Ascending aorta (tissue), 2 donors: ENCODE measurements at regions not wholly inside any gene's neighbourhood (a gene's known extent, or its start where the extent isn't known, plus 50 kb on each side); places are given as distances from the start of the nearest gene placed in this dataset.

Experiments
- DNase-seq, 2 donors: peaks; one replicate each; pipeline ENCODE4 v3.0.0-alpha.2; 2019; ENCODE audit warnings: low spot score in 2 of 2
- H3K27ac ChIP-seq, 2 donors: fragments of 200-600 bp; sonication (generic); one replicate each; pipeline ENCODE4 v1.5.1; 2016 to 2017; ENCODE audit warnings: mild to moderate bottlenecking in 1 of 2
- H3K27me3 ChIP-seq: fragments of 200-600 bp; sonication (generic); one replicate; pipeline ENCODE4 v1.5.1; 2017
- H3K36me3 ChIP-seq, 2 donors: fragments of 200-600 bp; sonication (generic); one replicate each; pipeline ENCODE4 v1.5.1; 2016
- H3K4me1 ChIP-seq, 2 donors: fragments of 200-600 bp; sonication (generic); one replicate each; pipeline ENCODE4 v1.5.1; 2016 to 2017; ENCODE audit warnings: mild to moderate bottlenecking in 1 of 2
- H3K4me3 ChIP-seq, 2 donors: fragments of 200-600 bp; sonication (generic); one replicate each; pipeline ENCODE4 v1.5.1; 2016 to 2017; ENCODE audit warnings: mild to moderate bottlenecking in 1 of 2
- H3K9me3 ChIP-seq, 2 donors: fragments of 200-600 bp; sonication (generic); one replicate each; pipeline ENCODE4 v1.5.1; 2016
- intact Hi-C: fragments of 100-400 bp; cut with DNase I; formaldehyde crosslinking; loops from one replicate; pipeline ENCODE4 v1.15.1; 2023
- TF ChIP-seq, protein P1 (sequence below), 3 experiments: fragments of 200-600 bp in 2 of 3; fragments of 450-650 bp in 1 of 3; sonication (generic) in 2 of 3; IDR thresholded peaks; one replicate each; pipeline ENCODE4 v1.5.1; 2016 to 2019; ENCODE audit warnings: antibody characterized with exemption in 3 of 3, mild to moderate bottlenecking in 1 of 3, moderate library complexity in 1 of 3

DNA sequence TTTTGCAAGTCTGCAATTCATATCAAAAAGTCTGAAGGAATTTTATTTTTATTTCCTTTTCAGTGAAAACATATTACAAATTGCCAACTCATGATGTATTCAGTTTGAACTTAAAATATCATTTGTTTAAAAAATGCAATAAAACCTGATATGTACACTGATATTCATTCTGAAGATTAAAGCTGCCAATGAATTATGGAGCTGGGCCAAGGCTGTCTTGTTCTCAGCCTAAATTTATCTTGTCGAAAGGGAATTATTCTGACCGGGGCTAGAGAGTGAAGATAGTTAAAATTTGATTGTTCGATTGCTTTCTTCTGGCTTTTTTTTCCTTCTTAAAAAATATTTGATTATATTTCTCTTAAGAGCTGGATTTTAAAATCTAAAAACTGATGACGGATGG is 54.0 kb upstream of the RBFOX1 start:
- no peak for DNase-seq
- H3K4me3 ChIP-seq = no peak overlapping the region
- H3K27ac ChIP-seq = no peak overlapping the region
- intact Hi-C loops = no loop called here
- no peaks in the 10 kb centered on the region for H3K9me3 ChIP-seq
- no peaks in the 10 kb centered on the region for H3K4me1 ChIP-seq
- TF ChIP-seq, protein P1, sequence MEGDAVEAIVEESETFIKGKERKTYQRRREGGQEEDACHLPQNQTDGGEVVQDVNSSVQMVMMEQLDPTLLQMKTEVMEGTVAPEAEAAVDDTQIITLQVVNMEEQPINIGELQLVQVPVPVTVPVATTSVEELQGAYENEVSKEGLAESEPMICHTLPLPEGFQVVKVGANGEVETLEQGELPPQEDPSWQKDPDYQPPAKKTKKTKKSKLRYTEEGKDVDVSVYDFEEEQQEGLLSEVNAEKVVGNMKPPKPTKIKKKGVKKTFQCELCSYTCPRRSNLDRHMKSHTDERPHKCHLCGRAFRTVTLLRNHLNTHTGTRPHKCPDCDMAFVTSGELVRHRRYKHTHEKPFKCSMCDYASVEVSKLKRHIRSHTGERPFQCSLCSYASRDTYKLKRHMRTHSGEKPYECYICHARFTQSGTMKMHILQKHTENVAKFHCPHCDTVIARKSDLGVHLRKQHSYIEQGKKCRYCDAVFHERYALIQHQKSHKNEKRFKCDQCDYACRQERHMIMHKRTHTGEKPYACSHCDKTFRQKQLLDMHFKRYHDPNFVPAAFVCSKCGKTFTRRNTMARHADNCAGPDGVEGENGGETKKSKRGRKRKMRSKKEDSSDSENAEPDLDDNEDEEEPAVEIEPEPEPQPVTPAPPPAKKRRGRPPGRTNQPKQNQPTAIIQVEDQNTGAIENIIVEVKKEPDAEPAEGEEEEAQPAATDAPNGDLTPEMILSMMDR (IDR thresholded peaks at IDR 0.05) = no peak
- no peaks in the 10 kb centered on the region for H3K27me3 ChIP-seq
- no peaks in the 10 kb centered on the region for H3K36me3 ChIP-seq

DNA sequence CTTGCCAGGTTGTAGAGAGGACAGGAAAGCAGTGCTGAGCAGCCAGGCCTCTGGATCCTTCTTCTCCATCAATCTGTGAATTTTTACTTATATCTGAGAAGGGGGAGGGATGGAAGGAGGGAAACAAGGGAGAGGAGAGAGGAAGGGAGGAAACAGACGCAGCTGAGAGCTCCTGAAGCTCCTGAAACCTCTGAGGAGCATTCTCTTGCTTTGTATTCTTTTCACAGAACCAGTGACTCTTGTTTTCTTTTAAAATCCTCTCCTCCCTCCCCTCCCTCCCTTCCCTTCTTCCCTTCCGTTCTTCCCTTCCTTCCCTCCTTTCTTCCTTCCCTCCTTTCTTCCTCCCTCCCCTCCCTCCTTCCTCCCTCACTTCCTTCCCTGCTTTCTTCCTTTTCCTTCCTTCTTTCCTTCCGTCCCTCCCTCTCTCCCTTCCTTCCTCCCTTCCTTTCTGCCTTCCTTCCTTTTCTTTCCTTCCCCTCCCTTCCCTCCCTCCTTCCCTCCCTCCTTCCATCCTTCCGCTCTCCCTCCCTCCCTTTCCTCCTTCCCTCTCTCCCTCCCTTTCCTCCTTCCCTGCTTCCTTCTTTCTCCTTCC is 60.0 kb upstream of the RBFOX1 start:
- Histone ChIP-seq H3K9me3 (no peaks in the 10 kb centered on the region), H3K4me1 (no peaks in the 10 kb centered on the region), H3K4me3 (no peak overlapping the region), H3K27me3 (no peaks in the 10 kb centered on the region), H3K27ac (no peak overlapping the region), H3K36me3 (no peaks in the 10 kb centered on the region)
- intact Hi-C loops = no loop called here
- DNase-seq = no peak
- TF ChIP-seq, protein P1 (IDR thresholded peaks at IDR 0.05) = no peak

GRCh38 chr16:7271486-7271885 is 61.2 kb upstream of the RBFOX1 start:
- TF ChIP-seq, protein P1 (IDR thresholded peaks at IDR 0.05) = no peak
- no peaks in the 10 kb centered on the region for H3K36me3 ChIP-seq
- no peaks in the 10 kb centered on the region for H3K9me3 ChIP-seq
- H3K27ac ChIP-seq = no peak overlapping the region
- intact Hi-C loops = no loop called here
- DNase-seq = no peak
- no peak overlapping the region for H3K4me3 ChIP-seq
- H3K4me1 ChIP-seq = no peaks in the 10 kb centered on the region
- no peaks in the 10 kb centered on the region for H3K27me3 ChIP-seq

GRCh38 chr16:7270823-7271222 is 61.8 kb upstream of the RBFOX1 start:
- no peak overlapping the region for H3K4me3 ChIP-seq
- H3K9me3 ChIP-seq = no peaks in the 10 kb centered on the region
- H3K4me1 ChIP-seq = no peaks in the 10 kb centered on the region
- no peak overlapping the region for H3K27ac ChIP-seq
- TF ChIP-seq, protein P1 (IDR thresholded peaks at IDR 0.05) = no peak
- H3K27me3 ChIP-seq = no peaks in the 10 kb centered on the region
- no peak for DNase-seq
- H3K36me3 ChIP-seq = no peaks in the 10 kb centered on the region
- intact Hi-C loops = no loop called here

GRCh38 chr16:7270006-7270405 is 62.6 kb upstream of the RBFOX1 start:
- intact Hi-C loops = no loop called here
- TF ChIP-seq, protein P1 (IDR thresholded peaks at IDR 0.05) = no peak
- H3K9me3 ChIP-seq = no peaks in the 10 kb centered on the region
- H3K27ac ChIP-seq = no peak overlapping the region
- no peak for DNase-seq
- H3K36me3 ChIP-seq = no peaks in the 10 kb centered on the region
- H3K4me3 ChIP-seq = no peak overlapping the region
- no peaks in the 10 kb centered on the region for H3K27me3 ChIP-seq
- H3K4me1 ChIP-seq = no peaks in the 10 kb centered on the region

DNA sequence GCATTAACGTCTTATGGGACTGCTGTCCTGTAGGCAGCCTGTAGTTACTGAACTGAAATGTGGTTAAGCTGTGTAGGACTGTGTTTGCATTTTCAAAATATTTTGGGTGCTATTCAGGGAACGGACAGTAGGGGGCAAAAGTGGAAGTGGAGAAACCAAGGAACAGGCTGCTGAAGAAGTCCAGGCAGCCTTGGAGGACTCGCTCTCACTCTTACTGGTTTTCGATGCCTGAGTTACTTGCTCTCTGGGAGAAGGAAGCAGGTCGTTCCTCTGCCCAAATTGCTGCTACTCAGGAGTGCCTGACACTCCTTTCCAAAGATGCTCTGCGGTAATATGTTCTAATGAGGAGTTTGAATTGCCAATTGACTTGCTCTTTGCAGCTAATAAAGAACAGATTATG is 64.5 kb upstream of the RBFOX1 start:
- DNase-seq = no peak

More for the DNA sequence above, 64.5 kb upstream of the RBFOX1 start:
- Histone ChIP-seq H3K4me3 (no peak overlapping the region), H3K4me1 (no peaks in the 10 kb centered on the region), H3K27me3 (no peaks in the 10 kb centered on the region), H3K9me3 (no peaks in the 10 kb centered on the region), H3K36me3 (no peaks in the 10 kb centered on the region), H3K27ac (no peak overlapping the region)
- intact Hi-C loops = no loop called here
- TF ChIP-seq, protein P1 (IDR thresholded peaks at IDR 0.05) = peak in 1 of 3 experiments; percentile 17
